ENCODE measurements at regions not wholly inside any gene's neighbourhood (a gene's known extent, or its start where the extent isn't known, plus 50 kb on each side); places are given as distances from the start of the nearest gene placed in this dataset.

GRCh38 chr4:173834151-173834550, 304.1 kb upstream of the HAND2 start:
- TF ChIP-seq, protein P1, sequence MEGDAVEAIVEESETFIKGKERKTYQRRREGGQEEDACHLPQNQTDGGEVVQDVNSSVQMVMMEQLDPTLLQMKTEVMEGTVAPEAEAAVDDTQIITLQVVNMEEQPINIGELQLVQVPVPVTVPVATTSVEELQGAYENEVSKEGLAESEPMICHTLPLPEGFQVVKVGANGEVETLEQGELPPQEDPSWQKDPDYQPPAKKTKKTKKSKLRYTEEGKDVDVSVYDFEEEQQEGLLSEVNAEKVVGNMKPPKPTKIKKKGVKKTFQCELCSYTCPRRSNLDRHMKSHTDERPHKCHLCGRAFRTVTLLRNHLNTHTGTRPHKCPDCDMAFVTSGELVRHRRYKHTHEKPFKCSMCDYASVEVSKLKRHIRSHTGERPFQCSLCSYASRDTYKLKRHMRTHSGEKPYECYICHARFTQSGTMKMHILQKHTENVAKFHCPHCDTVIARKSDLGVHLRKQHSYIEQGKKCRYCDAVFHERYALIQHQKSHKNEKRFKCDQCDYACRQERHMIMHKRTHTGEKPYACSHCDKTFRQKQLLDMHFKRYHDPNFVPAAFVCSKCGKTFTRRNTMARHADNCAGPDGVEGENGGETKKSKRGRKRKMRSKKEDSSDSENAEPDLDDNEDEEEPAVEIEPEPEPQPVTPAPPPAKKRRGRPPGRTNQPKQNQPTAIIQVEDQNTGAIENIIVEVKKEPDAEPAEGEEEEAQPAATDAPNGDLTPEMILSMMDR (IDR thresholded peaks at IDR 0.05), result no peak
- no peak for TF ChIP-seq POLR2A (IDR thresholded peaks at IDR 0.05)

All from body of pancreas (tissue), 4 donors.